HG03571 (cell line): ENCODE measurements at regions not wholly inside any gene's neighbourhood (a gene's known extent, or its start where the extent isn't known, plus 50 kb on each side); places are given as distances from the start of the nearest gene placed in this dataset.
"Not testable (repeated sequence)": the region's sequence is repeated elsewhere in the genome, so short reads cannot be mapped to it uniquely, and the experiment has no call there.

ENCODE experiments used
- ATAC-seq: cut with Tn5 transposase; IDR thresholded peaks from one replicate; pipeline ENCODE4 v1.9.1; 2021; ENCODE audit not compliant: unreplicated experiment

DNA sequence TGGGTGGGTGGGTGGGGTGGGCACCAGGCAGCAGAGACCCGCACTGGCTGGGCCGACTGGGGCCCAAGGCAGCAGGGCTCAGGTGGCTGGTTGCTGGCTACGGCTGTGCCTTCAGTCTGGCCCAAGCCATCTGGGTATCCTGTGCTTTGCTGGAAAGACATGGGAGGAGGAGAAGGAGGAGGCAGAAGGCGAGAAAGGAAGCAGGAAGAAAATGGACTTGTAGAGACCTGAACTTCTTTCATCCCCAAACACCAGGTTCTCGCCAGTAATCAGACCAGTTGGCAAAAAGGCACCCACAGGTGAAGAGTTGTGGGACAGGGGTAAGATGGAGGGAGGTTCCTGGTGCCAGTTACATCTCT lies 78.8 kb downstream of the IGLL1 start:
- ATAC-seq, result no peak

DNA sequence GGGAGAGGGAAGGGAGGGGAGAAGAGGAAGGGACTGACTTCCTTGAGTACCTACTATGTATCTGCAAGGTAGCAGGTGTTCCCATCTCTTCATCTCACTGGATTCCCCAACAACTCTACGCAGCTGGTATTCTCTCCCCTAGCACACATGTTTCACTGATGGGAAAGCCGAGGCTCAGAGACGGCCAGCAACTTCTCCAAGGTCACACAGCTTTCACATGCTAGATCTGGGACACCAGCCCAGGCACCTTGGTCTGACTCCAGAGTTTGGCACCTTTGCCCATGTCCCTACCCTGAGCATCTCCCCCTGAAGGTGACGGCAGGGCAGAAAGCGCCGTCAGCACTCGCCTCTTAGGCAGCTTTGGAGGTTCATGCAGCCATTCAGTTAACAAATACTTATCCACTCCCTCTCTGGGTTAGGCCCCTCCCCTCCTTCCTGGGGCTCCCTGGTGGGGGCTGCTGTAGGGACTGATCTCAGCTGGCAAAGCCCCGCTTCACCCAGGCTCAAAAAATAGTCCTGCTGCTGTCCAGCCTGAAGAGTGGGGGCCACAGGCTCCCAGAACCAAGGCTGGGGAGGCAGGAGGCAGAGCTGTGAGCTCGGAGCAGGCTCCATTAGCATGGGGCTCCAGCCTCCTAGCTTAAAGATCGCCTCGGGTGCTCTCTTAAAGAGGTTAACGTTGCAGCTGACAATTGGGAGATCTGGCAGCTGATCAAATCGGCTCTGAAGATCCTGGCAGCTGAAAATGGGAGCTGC lies 79.4 kb downstream of the IGLL1 start:
- ATAC-seq, result no peak

DNA sequence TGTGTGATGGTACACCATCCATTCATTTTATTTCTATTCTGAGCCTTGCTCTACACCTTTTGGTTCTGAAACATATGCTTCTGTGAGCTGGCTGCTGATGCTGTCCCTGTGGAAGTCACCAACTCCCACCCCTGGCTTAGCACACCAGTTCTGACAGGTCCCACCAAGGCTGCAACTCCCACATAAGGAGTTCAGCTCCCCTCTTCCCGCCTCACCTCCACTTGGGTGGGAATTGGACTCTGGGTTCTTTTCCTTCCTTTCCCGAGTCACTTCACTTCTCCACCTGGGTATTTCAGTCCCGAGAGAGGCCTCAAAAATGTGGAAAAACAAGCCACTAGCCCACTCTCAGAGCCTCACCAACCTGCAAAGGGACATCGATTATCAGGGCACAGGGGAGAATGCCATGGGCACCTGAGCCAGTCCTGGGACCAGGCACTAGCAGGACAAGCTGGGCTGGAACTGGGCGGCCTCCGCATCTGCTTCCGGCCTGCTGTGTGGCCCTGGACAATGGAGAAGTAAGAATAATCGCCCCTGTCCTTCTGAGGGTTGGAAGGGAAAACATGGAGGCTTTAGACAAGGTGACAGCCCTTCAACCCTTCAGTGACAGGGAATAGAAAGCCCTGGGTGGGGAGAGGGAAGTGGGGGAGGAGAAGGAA lies 80.1 kb downstream of the IGLL1 start:
- ATAC-seq, result no peak

DNA sequence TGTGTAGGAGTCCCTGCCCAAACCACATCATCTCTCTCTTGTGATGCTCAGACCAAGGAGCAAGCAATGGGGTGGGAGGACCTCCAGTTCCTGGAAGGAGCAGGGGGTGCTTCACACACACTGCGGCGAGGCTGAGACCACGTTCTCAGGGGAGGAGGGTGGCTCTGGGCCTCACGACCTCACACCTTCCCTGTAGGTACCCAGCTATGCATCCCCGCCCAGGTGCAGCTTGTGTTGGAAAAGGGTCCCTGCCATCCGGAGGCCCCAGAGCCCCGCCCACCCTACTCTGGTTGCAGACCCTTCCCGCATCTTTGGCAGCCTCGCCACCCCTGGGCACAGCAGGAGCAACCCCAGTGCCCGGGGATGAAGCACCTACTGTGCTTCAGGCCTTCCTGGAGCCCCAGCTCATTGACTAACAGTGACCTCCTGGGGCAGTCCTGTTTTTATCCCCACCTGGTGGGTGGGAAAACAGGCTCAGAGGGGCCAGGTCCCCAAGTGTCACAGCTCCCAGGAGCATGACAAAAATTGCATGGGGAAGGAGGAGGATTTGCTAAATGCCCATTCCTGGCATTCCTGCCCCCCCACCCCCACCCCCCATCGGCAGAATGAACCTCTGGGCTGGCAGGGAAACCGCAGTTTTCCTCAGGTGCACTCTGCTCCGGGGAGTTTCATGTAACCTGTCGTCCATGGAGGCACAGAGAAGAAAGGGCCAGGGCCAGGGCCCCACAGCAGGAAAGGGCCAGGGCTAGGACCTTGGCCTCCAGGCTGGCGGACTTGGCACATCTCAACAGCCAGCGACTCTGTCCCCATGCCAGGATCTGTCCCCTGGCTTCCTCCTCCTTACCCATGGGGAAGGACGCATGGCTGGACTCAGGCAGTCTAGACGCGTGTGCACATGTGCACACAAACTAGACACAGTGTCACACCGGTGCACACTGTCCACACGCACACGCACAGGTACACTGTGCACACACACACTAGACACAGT lies 81.0 kb downstream of the IGLL1 start:
- ATAC-seq, result no peak

DNA sequence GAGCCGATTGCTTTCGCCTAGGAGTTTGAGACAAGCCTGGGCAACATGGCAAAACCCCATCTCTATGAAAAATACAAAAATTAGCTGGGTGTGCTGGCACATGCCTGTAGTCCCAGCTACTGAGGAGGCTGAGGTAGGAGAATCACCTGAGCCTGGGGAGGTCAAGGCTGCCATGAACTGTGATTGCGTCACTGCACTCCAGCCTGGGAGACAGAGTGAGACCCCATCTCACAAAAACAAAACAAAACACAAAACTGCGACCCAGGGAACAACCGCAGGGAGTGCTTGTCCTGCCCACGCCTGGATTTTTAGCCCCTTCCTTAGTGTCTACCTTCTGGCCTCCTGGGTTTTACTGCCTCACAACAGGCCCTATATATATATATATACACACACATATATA lies 82.2 kb downstream of the IGLL1 start:
- ATAC-seq, result not testable (repeated sequence)

DNA sequence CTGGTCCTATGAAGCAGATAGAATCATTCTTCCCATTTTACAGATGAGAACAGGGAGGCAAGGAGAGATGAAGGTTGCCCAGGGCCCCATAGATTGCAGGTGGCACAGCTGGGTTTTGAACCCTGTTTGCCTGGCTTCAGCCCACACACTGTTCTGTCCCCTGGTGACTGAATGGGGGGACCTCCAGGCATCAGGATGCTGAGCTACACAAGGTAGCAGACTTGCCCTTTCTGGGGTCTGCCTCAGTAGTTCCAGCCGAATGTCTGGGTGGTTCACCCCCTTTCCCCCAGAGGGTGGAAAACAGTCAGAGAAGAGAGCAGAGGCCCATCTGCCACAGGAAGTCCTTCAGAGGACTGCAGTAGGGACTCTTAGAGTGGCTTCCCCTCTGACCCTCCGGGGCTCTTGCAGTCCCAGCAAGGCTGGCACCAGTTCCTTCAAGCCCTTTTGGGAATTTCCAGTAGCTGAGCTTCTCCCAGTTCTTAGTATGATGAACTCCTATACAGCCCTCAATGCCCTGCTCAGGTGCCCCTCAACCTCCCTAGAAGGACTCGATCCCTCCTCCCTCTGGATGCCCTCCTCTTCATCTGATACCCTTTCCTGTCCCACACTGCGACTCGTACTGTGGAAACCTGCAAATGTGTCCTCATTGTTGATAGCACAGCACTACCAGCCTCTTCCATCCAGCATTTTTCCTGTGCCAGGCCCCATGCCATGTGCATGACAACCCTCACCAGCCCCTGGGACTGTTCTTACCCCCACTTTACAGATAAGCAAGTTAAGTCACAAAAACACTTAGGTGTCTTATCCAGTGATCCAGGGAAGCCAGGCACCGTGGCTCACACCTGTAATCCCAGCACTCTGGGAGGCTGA lies 82.8 kb downstream of the IGLL1 start:
- no peak for ATAC-seq

DNA sequence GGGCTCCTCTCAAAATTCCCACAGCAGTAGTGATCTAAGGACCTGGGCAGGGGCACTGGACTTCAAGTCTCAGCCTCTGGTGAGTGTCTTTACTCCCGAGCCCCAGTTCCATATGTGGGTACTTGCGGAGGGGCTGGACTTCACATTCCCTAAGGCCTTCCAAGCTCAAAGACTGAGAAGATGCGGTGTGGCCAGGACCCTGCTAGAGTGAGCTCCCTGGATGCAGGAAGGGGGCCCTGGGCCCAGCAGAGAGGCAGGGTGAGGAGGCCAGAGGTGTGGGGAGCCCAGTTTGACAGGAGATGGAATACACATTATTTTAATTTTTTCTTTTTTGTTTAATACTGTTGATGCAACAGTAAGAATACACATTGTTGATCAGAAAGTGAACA lies 83.7 kb downstream of the IGLL1 start:
- no peak for ATAC-seq

DNA sequence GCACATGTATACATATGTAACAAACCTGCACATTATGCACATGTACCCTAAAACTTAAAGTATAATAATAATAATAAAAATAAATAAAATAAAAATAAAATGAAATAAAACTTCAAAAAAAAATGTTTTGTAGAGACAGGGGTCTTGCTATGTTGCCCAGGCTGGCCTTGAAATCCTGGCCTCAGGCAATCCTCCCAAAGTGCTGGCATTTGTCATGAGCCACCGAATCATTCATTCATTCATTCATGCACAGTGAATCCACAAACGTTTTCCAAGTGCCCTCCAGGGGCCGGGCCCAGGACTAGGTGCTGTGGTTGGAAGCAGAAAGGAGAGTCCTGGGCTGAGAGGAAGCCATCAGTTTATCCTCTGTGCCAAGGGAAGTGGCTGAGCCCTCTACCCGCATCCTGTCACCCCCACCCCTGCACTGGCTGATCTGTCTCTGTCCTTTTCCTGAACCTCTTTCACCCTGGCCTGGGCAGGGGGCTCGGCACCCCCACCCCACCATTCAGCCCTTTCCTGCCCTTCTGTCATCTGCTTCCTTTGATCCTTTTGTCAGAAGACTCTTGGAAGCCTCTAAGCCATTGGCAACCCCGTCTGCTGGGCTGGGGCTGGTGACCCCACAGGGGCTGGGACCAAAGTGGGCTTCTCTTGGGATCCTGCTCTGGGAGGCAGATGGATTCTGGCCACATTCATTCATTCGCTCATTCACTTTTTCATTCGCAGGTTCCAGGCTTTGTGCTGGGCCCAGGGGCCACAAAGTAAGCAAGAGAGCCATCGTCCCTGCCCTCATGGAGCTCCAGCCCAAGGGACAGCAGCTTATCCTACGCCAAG lies 84.3 kb downstream of the IGLL1 start:
- no peak for ATAC-seq

DNA sequence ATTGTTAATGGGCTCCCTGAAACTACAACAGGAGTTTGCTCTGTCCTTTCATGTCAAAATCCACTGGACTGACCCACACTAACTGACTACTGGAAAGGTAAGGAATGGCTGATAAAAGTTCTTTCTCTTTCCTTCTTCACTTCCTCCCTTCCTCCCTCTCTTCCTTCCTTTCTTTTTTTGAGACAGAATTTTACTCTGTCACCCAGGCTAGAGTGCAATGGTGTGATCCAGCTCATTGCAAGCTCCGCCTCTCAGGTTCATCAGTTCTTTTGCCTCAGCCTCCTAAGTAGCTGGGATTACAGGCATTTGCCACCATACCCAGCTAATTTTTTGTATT lies 85.2 kb downstream of the IGLL1 start:
- ATAC-seq, result no peak

DNA sequence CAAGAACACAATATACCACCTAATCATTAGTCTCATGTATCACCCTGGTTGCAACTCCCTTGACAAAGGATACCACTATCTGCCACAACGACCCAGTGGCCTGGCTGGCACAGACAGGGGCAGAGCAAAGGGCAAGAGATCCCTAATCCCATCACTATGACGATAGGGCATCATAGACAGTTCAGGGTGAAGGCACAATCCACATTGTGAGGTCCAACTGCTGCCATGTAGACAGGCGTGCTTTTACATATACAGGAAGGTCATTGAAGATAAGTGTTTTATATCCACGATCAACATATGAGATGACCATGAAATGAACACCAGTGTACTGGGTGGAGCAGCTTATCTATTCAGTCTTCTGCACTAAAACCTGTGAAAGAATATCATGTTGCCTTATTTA lies 94.6 kb downstream of the IGLL1 start:
- no peak for ATAC-seq

DNA sequence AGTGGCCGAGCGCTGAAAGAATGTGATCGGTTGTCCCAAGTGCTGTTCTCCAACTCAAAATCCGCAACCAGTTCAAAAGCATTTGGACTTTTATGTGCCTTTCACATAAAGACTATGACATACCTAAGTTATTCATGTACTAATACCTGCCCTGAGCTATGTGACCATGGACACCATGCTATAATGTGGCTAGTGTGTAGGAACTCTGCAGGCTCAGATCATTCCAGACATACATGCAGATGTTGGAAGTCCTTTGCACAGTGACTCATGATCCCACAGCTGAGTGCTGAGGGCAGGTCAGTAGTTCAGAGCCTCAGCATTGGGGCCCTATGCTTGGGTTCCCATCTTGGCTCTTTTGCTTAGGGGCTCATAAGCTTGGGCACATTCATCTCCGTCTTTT lies 95.4 kb downstream of the IGLL1 start:
- ATAC-seq, result no peak

DNA sequence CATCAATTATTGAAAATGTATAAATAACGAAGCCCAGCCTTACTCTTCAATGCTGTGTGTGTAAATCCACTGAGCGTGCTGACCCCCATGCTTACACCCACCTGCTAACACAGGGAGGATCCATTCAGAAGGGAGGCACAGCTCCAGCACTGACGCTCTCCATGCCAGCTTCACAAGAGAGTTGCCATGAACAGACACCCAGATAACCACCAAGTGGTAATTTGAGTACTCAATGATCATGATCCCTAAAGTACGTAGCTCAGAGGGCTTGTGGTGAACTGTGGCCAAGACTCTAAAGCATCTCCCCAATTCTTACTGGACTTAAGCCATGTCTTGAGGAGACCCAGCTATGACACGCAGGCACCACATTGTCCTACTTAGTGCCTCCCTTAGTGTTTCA lies 98.7 kb downstream of the IGLL1 start:
- ATAC-seq, result no peak

DNA sequence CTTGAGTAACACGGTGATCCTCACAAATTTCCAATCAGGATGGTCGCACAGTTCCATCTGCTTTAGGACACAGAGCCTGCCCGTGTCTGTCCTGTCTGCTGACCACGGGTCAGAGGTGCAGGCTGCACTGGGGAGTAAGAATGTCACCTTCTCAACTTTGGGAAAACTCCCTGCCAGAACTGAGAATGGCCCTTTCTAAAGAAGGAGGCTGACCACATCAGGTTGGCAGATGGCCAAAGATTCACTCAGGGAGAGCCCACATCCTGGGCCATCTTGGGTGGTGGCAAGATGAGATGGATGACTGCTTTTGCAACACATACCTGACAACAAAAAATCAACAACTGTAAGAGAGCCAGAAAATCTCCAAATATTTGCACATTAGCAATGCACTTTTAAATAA lies 101.9 kb downstream of the IGLL1 start:
- ATAC-seq, result no peak

DNA sequence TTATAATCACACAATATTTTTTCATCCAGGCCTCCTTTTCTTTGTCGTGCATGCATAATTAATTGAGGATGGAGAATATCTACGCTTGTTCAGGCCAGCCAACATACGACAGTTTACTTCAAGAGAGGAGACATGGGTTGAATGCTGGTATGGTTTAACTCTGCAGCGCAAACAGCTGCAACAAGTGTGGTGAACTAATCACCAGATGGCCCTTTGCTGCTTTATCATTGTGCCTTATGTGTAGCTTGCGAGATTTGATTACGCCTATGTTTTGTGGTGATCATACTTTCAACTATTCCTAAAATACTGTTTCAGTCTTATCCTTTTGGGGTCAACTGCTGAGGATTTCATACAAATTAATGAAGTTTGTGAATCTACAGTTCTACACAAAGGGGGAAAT lies 105.6 kb downstream of the IGLL1 start:
- ATAC-seq, result not testable (repeated sequence)

DNA sequence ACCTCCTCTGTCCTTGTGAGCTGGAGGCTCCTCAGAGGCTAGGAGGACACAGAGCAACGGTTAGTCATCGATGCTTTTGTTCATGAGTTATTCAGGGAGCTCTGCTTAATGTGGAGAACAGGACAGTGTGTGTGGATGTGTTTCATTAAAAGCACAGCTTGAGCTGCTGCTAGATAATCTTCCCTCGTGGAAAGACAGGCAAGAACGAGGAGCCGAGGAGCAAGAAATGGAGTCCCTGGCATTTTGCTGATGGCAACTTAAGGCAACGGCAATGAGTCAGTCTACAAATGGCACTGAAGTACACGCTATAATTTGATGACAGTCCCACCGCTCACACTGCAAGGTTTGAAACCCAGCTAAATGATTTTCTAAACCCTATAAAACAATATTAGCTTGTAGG lies 106.2 kb downstream of the IGLL1 start:
- no peak for ATAC-seq

DNA sequence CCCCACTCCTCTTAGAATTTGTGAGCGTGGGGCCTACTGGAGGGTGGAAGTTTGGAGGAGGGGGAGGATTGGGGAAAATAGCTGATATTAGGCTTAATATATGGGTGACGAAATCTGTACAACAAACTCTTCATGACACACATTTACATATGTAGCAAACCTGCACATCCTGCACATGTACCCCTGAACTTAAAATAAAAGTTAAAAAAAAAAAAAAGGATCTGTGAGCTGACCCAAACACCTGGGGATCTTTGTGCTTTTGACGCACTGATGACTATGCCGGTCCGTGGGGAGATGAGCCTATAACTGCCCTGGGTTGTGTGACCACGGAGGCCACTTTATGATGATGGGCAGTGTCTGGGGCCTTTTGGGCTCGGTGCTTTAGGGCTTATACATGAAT lies 107.7 kb downstream of the IGLL1 start:
- ATAC-seq, result not testable (repeated sequence)

DNA sequence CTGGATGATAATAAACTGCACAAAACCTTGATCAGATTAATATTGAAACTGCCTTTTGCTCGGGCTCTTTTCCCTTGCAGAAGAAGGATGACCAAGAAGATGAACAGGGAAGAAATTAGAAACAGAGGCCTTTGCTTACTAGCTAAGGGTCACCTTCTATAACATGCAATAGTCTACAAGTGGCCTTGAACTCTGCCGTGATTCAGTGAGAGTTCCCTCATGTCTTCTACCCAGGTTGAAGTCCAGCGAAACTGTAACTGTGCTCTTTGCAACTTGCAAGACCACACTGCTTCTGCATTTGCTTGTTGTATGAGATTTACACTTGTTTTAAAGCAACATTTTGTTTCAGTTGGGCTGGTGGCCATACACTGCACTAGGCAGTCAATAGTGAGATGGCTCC lies 108.4 kb downstream of the IGLL1 start:
- no peak for ATAC-seq

DNA sequence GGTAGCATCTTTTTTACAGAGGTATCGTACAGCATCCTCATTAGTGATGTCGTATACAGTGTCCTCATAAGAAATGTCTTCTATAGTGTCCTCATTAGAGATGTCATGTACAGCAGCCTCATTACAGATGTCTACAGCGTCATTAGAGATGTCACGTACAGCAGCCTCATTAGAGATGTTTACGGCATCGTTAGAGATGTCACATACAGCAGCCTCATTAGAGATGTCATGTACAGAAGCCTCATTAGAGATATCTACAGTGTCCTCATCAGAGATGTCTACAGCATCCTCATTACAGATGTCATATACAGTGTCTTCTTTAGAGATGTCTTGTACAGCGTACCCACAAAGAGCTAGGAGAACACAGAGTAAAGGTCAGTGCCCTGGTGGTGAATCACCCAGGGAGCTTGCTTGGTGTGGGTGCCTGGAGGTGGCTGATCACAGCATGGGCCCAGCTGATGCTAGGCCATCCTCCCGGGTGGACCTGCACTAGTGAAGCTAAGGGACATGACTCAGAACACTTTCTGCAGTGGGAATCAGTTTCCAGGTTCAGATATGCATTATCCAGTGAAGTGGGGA lies 109.2 kb downstream of the IGLL1 start:
- no peak for ATAC-seq

DNA sequence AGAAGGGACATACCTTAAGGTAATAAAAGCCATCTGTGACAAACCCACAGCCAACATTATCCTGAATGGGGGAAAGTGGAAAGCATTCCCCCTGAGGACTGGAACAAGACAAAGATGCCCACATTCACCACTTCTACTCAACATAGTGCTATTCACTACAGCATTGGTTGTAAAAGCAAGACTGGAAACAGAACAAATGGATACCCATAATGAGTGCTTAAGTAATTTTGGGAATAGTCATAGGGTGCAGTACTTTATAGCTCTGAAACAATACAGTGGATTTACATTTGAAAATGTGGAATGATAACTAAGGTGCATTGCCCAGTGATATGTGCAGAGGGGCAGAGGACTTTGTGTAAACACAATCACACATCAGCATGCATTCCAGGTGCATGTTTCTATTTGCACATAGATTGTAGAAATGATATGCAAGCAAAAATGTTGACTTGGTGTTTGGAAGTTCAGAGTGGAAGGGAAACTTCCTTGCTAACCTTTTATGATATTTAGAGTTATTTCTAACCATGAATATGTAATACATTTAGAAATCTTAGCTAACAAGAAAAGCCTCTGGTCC lies 112.3 kb downstream of the IGLL1 start:
- no peak for ATAC-seq
